Mammary epithelial cell (primary cell): ENCODE measurements at regions not wholly inside any gene's neighbourhood (a gene's known extent, or its start where the extent isn't known, plus 50 kb on each side); places are given as distances from the start of the nearest gene placed in this dataset.

Experiments used
- EZH2 ChIP-seq: IDR thresholded peaks from 2 replicates; pipeline ENCODE4 v1.6.1; 2012; ENCODE audit warnings: low read length, inconsistent platforms, borderline replicate concordance
- TF ChIP-seq, protein P1 (sequence below), 2 donors: IDR thresholded peaks in 1 of 2; conservative IDR thresholded peaks in 1 of 2; 2 replicates each; pipeline ENCODE4 v1.5.1; 2011 to 2012; ENCODE audit warnings: inconsistent platforms in 2 of 2, low read length in 2 of 2, mild to moderate bottlenecking in 2 of 2, control low read depth in 1 of 2, low read depth in 1 of 2; ENCODE audit not compliant: insufficient read depth in 1 of 2; ENCODE audit errors: extremely low read depth in 1 of 2

DNA sequence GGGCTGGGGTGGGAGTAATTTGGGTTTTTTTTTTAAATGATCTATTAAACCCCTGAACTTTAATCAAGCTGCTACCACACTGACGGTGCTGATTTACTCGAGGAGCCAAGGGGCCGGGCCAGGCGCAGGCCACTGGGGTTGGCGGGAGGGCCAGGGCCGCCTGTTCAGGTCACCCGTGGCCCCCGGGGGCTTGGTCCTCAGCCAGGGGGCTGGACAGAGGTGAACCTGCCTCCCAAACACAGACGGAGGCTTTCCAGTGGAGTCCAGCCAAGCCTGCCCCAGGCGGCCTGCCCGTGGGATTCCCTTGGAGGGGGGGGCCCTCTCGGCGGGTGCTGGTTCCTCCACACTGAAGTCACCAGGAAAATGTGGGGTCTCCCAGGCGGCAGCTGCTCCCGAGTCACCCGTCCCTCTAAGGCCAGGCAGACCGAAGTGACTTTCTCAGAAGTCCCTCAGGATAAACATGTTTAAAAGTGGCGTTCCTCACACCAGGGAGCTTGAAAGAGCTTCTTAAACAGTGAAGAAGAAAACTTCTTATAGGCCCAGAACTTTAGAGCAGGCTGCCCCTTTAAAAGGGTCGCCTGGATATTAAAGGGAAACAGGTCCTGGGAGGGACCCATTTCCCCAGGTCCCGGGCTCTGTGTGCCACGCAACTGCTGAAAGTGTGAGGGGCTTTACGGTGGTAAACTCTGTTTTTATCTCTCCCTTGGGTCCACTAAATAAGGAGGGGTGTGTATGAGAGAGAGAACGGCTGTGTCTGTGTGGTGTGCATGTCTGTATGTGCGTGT, 167.2 kb upstream of the GSC start:
- TF ChIP-seq, protein P1, sequence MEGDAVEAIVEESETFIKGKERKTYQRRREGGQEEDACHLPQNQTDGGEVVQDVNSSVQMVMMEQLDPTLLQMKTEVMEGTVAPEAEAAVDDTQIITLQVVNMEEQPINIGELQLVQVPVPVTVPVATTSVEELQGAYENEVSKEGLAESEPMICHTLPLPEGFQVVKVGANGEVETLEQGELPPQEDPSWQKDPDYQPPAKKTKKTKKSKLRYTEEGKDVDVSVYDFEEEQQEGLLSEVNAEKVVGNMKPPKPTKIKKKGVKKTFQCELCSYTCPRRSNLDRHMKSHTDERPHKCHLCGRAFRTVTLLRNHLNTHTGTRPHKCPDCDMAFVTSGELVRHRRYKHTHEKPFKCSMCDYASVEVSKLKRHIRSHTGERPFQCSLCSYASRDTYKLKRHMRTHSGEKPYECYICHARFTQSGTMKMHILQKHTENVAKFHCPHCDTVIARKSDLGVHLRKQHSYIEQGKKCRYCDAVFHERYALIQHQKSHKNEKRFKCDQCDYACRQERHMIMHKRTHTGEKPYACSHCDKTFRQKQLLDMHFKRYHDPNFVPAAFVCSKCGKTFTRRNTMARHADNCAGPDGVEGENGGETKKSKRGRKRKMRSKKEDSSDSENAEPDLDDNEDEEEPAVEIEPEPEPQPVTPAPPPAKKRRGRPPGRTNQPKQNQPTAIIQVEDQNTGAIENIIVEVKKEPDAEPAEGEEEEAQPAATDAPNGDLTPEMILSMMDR (conservative IDR thresholded peaks at IDR 0.05 in 1 of 2, IDR thresholded peaks at IDR 0.05 in 1 of 2; ENCODE audit: extremely low read depth in 1 of 2, insufficient read depth in 1 of 2, low read depth in 1 of 2, low read length in 2 of 2), result no peak
- no peak for TF ChIP-seq EZH2
